Right lobe of liver (tissue), 6 donors: ENCODE measurements at regions not wholly inside any gene's neighbourhood (a gene's known extent, or its start where the extent isn't known, plus 50 kb on each side); places are given as distances from the start of the nearest gene placed in this dataset.

ENCODE experiments used
- ATAC-seq, 4 donors: fragments of 200-7000 bp; cut with Tn5 transposase; one replicate each; pipeline ENCODE4 v1.9.1; 2020; ENCODE audit warnings: mild to moderate bottlenecking in 4 of 4, moderate library complexity in 4 of 4
- DNase-seq, 3 donors: peaks; one replicate each; pipeline ENCODE4 v3.0.0-alpha.2; 2020
- H3K27ac ChIP-seq, 3 donors: fragments of 200-600 bp; one replicate each; pipeline ENCODE4 v1.8.0; 2022
- H3K27me3 ChIP-seq, 2 donors: fragments of 200-600 bp; one replicate each; pipeline ENCODE4 v1.8.0; 2022
- H3K36me3 ChIP-seq, 4 donors: fragments of 200-600 bp; sonication (generic) in 1 of 4; one replicate each; pipeline versions ENCODE4 v1.5.1 to v1.8.0; 2017 to 2022; ENCODE audit warnings: control low read depth in 1 of 4
- H3K4me1 ChIP-seq, 4 donors: fragments of 200-600 bp; sonication (generic) in 1 of 4; one replicate each; pipeline versions ENCODE4 v1.5.1 to v1.8.0; 2017 to 2022; ENCODE audit warnings: control low read depth in 1 of 4
- H3K4me3 ChIP-seq, 3 donors: fragments of 200-600 bp; one replicate each; pipeline ENCODE4 v1.8.0; 2022
- H3K9me3 ChIP-seq, 4 donors: fragments of 200-600 bp; sonication (generic) in 1 of 4; one replicate each; pipeline versions ENCODE4 v1.5.1 to v1.8.0; 2017 to 2022; ENCODE audit warnings: control low read depth in 1 of 4
- CTCF ChIP-seq, 4 donors: fragments of 200-600 bp in 3 of 4; fragments of 450-650 bp in 1 of 4; IDR thresholded peaks; one replicate each; pipeline versions ENCODE4 v1.5.1 to v1.8.0; 2016 to 2022; ENCODE audit warnings: antibody characterized with exemption in 4 of 4, mild to moderate bottlenecking in 2 of 4
- POLR2A ChIP-seq: fragments of 450-650 bp; IDR thresholded peaks from one replicate; pipeline ENCODE4 v1.6.1; 2017; ENCODE audit warnings: antibody characterized with exemption, mild to moderate bottlenecking
- WGBS: methylation state at CpG from one replicate; pipeline ENCODE4 v1.1.6; 2018; ENCODE audit warnings: low coverage, low lambda C conversion rate; ENCODE audit not compliant: insufficient coverage; ENCODE audit errors: missing lambda C conversion rate; 5-methylcytosine and 5-hydroxymethylcytosine counted together
- intact Hi-C, 2 donors: fragments of 100-400 bp; cut with DNase I; formaldehyde crosslinking; loops; one replicate each; pipeline versions ENCODE4 v1.11.2 to v1.14.1; 2022
- donor health status: DM: no; HTN: yes; CAD: no.
- donor health status: DM: no; HTN: no; CAD: no.
- donor health status: DM: no; HTN: no; CAD: no.
- donor health status: DM: no; HTN: yes; CAD: no.
- donor health status: DM: no; HTN: yes; CAD: no.

- intact Hi-C loops, result no loop called here
- Histone ChIP-seq H3K4me3 (no peak overlapping the region), H3K27me3 (no peaks in the 10 kb centered on the region), H3K9me3 (no peaks in the 10 kb centered on the region), H3K27ac (no peak overlapping the region), H3K36me3 (no peaks in the 10 kb centered on the region), H3K4me1 (no peaks in the 10 kb centered on the region)
- DNase-seq (no peak), ATAC-seq (no peak)
- 80% methylated on average over 1 of the region's 8 CpGs for WGBS
- TF ChIP-seq POLR2A, result no peak
- no peak for TF ChIP-seq CTCF (IDR thresholded peaks at IDR 0.05)
These were observed 164.6 kb downstream of the TFCP2L1 start for GRCh38 chr2:121120411-121120810.

GRCh38 chr2:121120991-121121390 lies 164.0 kb downstream of the TFCP2L1 start:
- H3K27ac ChIP-seq, result no peak overlapping the region
- TF ChIP-seq CTCF (IDR thresholded peaks at IDR 0.05), result no peak
- TF ChIP-seq POLR2A, result no peak
- WGBS, result 89% methylated on average over 3 of the region's 8 CpGs
- H3K9me3 ChIP-seq, result no peaks in the 10 kb centered on the region
- no peak overlapping the region for H3K4me3 ChIP-seq
- H3K27me3 ChIP-seq, result no peaks in the 10 kb centered on the region
- no peak for DNase-seq
- no peaks in the 10 kb centered on the region for H3K36me3 ChIP-seq
- H3K4me1 ChIP-seq, result no peaks in the 10 kb centered on the region
- no peak for ATAC-seq
- intact Hi-C loops, result no loop called here

- no peaks in the 10 kb centered on the region for H3K4me1 ChIP-seq
- no peaks in the 10 kb centered on the region for H3K27me3 ChIP-seq
- H3K4me3 ChIP-seq, result no peak overlapping the region
- intact Hi-C loops, result no loop called here
- TF ChIP-seq POLR2A (no peak), CTCF (IDR thresholded peaks at IDR 0.05) (no peak)
- 85% methylated on average over 5 of the region's 7 CpGs for WGBS
- H3K27ac ChIP-seq, result no peak overlapping the region
- no peak for DNase-seq
- no peak for ATAC-seq
- H3K36me3 ChIP-seq, result no peaks in the 10 kb centered on the region
- H3K9me3 ChIP-seq, result no peaks in the 10 kb centered on the region
These were observed 163.3 kb downstream of the TFCP2L1 start for GRCh38 chr2:121121661-121122060.

GRCh38 chr2:121123268-121123667 lies 161.7 kb downstream of the TFCP2L1 start:
- DNase-seq (no peak), ATAC-seq (peak in 2 of 4 donors; percentile 8 to 10)
- TF ChIP-seq CTCF (IDR thresholded peaks at IDR 0.05), result no peak
- Histone ChIP-seq H3K4me3 (no peak overlapping the region), H3K36me3 (no peaks in the 10 kb centered on the region), H3K27me3 (no peaks in the 10 kb centered on the region), H3K9me3 (no peaks in the 10 kb centered on the region), H3K27ac (no peak overlapping the region), H3K4me1 (no peaks in the 10 kb centered on the region)
- intact Hi-C loops, result no loop called here
- no CpG with 5 or more reads among the region's 10 CpGs for WGBS

- TF ChIP-seq CTCF (IDR thresholded peaks at IDR 0.05) (no peak), POLR2A (no peak)
- intact Hi-C loops, result no loop called here
- Histone ChIP-seq H3K9me3 (no peaks in the 10 kb centered on the region), H3K27ac (no peak overlapping the region), H3K27me3 (no peaks in the 10 kb centered on the region), H3K4me1 (no peaks in the 10 kb centered on the region), H3K4me3 (no peak overlapping the region), H3K36me3 (no peaks in the 10 kb centered on the region)
- DNase-seq (no peak), ATAC-seq (peak in 1 of 4 donors; percentile 8)
These were observed 160.7 kb downstream of the TFCP2L1 start for GRCh38 chr2:121124330-121124729.
